CD4-positive, alpha-beta T cell (primary cell): ENCODE measurements at regions not wholly inside any gene's neighbourhood (a gene's known extent, or its start where the extent isn't known, plus 50 kb on each side); places are given as distances from the start of the nearest gene placed in this dataset.

Experiments used
- ATAC-seq: fragments of 200-7000 bp; cut with Tn5 transposase; one replicate; pipeline ENCODE4 v1.10.0; 2022; ENCODE audit warnings: mild to moderate bottlenecking; ENCODE audit not compliant: poor library complexity
- CTCF ChIA-PET: fragments of 350-600 bp; sonication (Branson Sonifier 250); formaldehyde crosslinking; loops from one replicate; lab custom pipeline; 2021; ENCODE audit warnings: antibody characterized with exemption, inconsistent platforms; lab: Charles Lee
- POLR2A ChIA-PET: fragments of 350-600 bp; sonication (Branson Sonifier 250); formaldehyde crosslinking; loops from one replicate; lab custom pipeline; 2021; ENCODE audit warnings: antibody characterized with exemption, inconsistent platforms; lab: Charles Lee
- DNase-seq, 14 experiments: peaks; one replicate each; pipeline ENCODE4 v3.0.0-alpha.2; 2013 to 2020; ENCODE audit warnings: mixed read lengths in 2 of 14
- H3K27ac ChIP-seq, 2 donors: one replicate each; pipeline versions ENCODE4 v1.5.1 to v1.7.0; 2013; ENCODE audit warnings: low read length in 2 of 2, low read depth in 1 of 2, mild to moderate bottlenecking in 1 of 2
- H3K27me3 ChIP-seq, 2 experiments: 1 replicate in 1 of 2; 2 replicates in 1 of 2; pipeline versions ENCODE4 v1.6.1 to v1.7.0; 2013; ENCODE audit warnings: low read length in 2 of 2, control low read depth in 1 of 2, mild to moderate bottlenecking in 1 of 2, moderate library complexity in 1 of 2; ENCODE audit not compliant: insufficient read depth in 2 of 2, control insufficient read depth in 1 of 2
- H3K36me3 ChIP-seq: one replicate; pipeline ENCODE4 v1.6.1; 2013; ENCODE audit warnings: low read length, control low read depth; ENCODE audit not compliant: insufficient read depth
- H3K4me1 ChIP-seq: one replicate; pipeline ENCODE4 v1.6.1; 2013; ENCODE audit warnings: low read length, control low read depth; ENCODE audit not compliant: insufficient read depth
- H3K4me3 ChIP-seq: one replicate; pipeline ENCODE4 v1.5.1; 2013; ENCODE audit warnings: mild to moderate bottlenecking, low read length, moderate library complexity
- H3K9me3 ChIP-seq, 2 experiments: 1 replicate in 1 of 2; 2 replicates in 1 of 2; pipeline versions ENCODE4 v1.6.1 to v1.7.0; 2013; ENCODE audit warnings: low read length in 2 of 2, mild to moderate bottlenecking in 2 of 2, control low read depth in 1 of 2, moderate library complexity in 1 of 2; ENCODE audit not compliant: control insufficient read depth in 1 of 2, insufficient read depth in 1 of 2
- H3K27ac Mint-ChIP-seq: one replicate; pipeline ENCODE4 v1.8.0; 2020; ENCODE audit warnings: mixed read lengths
- H3K27me3 Mint-ChIP-seq: one replicate; pipeline ENCODE4 v1.8.0; 2021; ENCODE audit warnings: mixed read lengths
- H3K36me3 Mint-ChIP-seq: one replicate; pipeline ENCODE4 v1.8.0; 2021; ENCODE audit warnings: low read depth, mixed read lengths
- H3K4me1 Mint-ChIP-seq: one replicate; pipeline ENCODE4 v1.8.0; 2021; ENCODE audit warnings: low read depth, mixed read lengths
- H3K4me3 Mint-ChIP-seq: one replicate; pipeline ENCODE4 v1.8.0; 2020; ENCODE audit warnings: mild to moderate bottlenecking, mixed read lengths
- H3K9me3 Mint-ChIP-seq: one replicate; pipeline ENCODE4 v1.8.0; 2020; ENCODE audit warnings: mixed read lengths
- intact Hi-C, 2 experiments: fragments of 100-400 bp; cut with DNase I in 1 of 2; cut with micrococcal nuclease in 1 of 2; formaldehyde crosslinking; loops; one replicate each; pipeline versions ENCODE4 v1.15.1 to v1.9.0; 2023 to 2025; cut with DNase I, micrococcal nuclease
- TF ChIP-seq, protein P1 (sequence below): fragments of 200-600 bp; IDR thresholded peaks from one replicate; pipeline ENCODE4 v1.8.0; 2022; ENCODE audit warnings: antibody characterized with exemption, mild to moderate bottlenecking

GRCh38 chr7:22875470-22875869 is 52.8 kb upstream of the TOMM7 start:
- H3K4me3 Mint-ChIP-seq: no peak overlapping the region
- no peak overlapping the region for H3K27ac Mint-ChIP-seq
- ATAC-seq (no peak), DNase-seq (no peak)
- intact Hi-C loops: no loop called here
- no peaks in the 10 kb centered on the region for H3K27me3 Mint-ChIP-seq
- H3K4me1 Mint-ChIP-seq: no peaks in the 10 kb centered on the region
- CTCF ChIA-PET: no interaction called here
- no peaks in the 10 kb centered on the region for H3K36me3 ChIP-seq
- H3K4me3 ChIP-seq: no peak overlapping the region
- H3K36me3 Mint-ChIP-seq: no peaks in the 10 kb centered on the region
- no peaks in the 10 kb centered on the region for H3K9me3 Mint-ChIP-seq
- POLR2A ChIA-PET: no interaction called here
- no peaks in the 10 kb centered on the region for H3K9me3 ChIP-seq
- no peak overlapping the region for H3K27ac ChIP-seq
- TF ChIP-seq, protein P1, sequence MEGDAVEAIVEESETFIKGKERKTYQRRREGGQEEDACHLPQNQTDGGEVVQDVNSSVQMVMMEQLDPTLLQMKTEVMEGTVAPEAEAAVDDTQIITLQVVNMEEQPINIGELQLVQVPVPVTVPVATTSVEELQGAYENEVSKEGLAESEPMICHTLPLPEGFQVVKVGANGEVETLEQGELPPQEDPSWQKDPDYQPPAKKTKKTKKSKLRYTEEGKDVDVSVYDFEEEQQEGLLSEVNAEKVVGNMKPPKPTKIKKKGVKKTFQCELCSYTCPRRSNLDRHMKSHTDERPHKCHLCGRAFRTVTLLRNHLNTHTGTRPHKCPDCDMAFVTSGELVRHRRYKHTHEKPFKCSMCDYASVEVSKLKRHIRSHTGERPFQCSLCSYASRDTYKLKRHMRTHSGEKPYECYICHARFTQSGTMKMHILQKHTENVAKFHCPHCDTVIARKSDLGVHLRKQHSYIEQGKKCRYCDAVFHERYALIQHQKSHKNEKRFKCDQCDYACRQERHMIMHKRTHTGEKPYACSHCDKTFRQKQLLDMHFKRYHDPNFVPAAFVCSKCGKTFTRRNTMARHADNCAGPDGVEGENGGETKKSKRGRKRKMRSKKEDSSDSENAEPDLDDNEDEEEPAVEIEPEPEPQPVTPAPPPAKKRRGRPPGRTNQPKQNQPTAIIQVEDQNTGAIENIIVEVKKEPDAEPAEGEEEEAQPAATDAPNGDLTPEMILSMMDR: no peak
- H3K4me1 ChIP-seq: no peaks in the 10 kb centered on the region
- no peaks in the 10 kb centered on the region for H3K27me3 ChIP-seq

GRCh38 chr7:22874904-22875303 is 52.3 kb upstream of the TOMM7 start:
- intact Hi-C loops: no loop called here
- Mint-ChIP-seq H3K9me3 (no peaks in the 10 kb centered on the region), H3K36me3 (peaks cover 3% of the 10 kb centered on the region), H3K4me1 (no peaks in the 10 kb centered on the region), H3K27me3 (no peaks in the 10 kb centered on the region), H3K27ac (no peak overlapping the region), H3K4me3 (no peak overlapping the region)
- TF ChIP-seq, protein P1: no peak
- POLR2A ChIA-PET: no interaction called here
- no peaks in the 10 kb centered on the region for H3K4me1 ChIP-seq
- ATAC-seq (no peak), DNase-seq (no peak)
- H3K9me3 ChIP-seq: no peaks in the 10 kb centered on the region
- no peaks in the 10 kb centered on the region for H3K27me3 ChIP-seq
- H3K27ac ChIP-seq: no peak overlapping the region
- no peaks in the 10 kb centered on the region for H3K36me3 ChIP-seq
- H3K4me3 ChIP-seq: no peak overlapping the region
- CTCF ChIA-PET: interaction anchor here (1.2 kb wide), 1 partner anchor 11 kb away, joined by 5 read pairs; no protein-coding TSS in a partner anchor
